Upper lobe of left lung (tissue), 6 donors: ENCODE measurements at regions not wholly inside any gene's neighbourhood (a gene's known extent, or its start where the extent isn't known, plus 50 kb on each side); places are given as distances from the start of the nearest gene placed in this dataset.
"Not testable (repeated sequence)": the region's sequence is repeated elsewhere in the genome, so short reads cannot be mapped to it uniquely, and the experiment has no call there.

Source experiments
- ATAC-seq, 2 donors: fragments of 200-7000 bp; cut with Tn5 transposase; one replicate each; pipeline ENCODE4 v1.9.1; 2022; ENCODE audit warnings: mild to moderate bottlenecking in 2 of 2, moderate library complexity in 2 of 2; ENCODE audit not compliant: low FRiP score in 2 of 2
- DNase-seq, 2 donors: peaks; one replicate each; pipeline ENCODE4 v3.0.0-alpha.2; 2019 to 2020
- H3K27ac ChIP-seq, 4 donors: fragments of 200-600 bp; sonication (generic); one replicate each; pipeline ENCODE4 v1.5.1; 2016 to 2019
- H3K27me3 ChIP-seq, 4 donors: fragments of 200-600 bp; sonication (generic); one replicate each; pipeline ENCODE4 v1.5.1; 2017 to 2019
- H3K36me3 ChIP-seq, 4 donors: fragments of 200-600 bp; sonication (generic); one replicate each; pipeline ENCODE4 v1.5.1; 2016 to 2019
- H3K4me1 ChIP-seq, 4 donors: fragments of 200-600 bp; sonication (generic); one replicate each; pipeline ENCODE4 v1.5.1; 2018 to 2019
- H3K4me3 ChIP-seq, 4 donors: fragments of 200-600 bp; sonication (generic); one replicate each; pipeline ENCODE4 v1.5.1; 2017 to 2019; ENCODE audit warnings: mild to moderate bottlenecking in 2 of 4, moderate library complexity in 1 of 4
- H3K9me3 ChIP-seq, 4 donors: fragments of 200-600 bp; sonication (generic); one replicate each; pipeline ENCODE4 v1.5.1; 2018 to 2019
- EP300 ChIP-seq, 4 donors: sonication (generic); formaldehyde crosslinking; IDR thresholded peaks; one replicate each; pipeline ENCODE4 v1.5.1; 2017; ENCODE audit warnings: antibody characterized with exemption in 4 of 4, control low read depth in 2 of 4
- POLR2A ChIP-seq, 4 donors: fragments of 450-650 bp; IDR thresholded peaks; one replicate each; pipeline ENCODE4 v1.5.1; 2016 to 2017; ENCODE audit warnings: antibody characterized with exemption in 4 of 4, mild to moderate bottlenecking in 2 of 4
- POLR2AphosphoS5 ChIP-seq, 2 donors: sonication (generic); formaldehyde crosslinking; IDR thresholded peaks; one replicate each; pipeline ENCODE4 v1.5.1; 2017; ENCODE audit warnings: antibody characterized with exemption in 2 of 2
- WGBS, 2 donors: methylation state at CpG; one replicate each; pipeline ENCODE4 v1.1.5; 2017 to 2018; 5-methylcytosine and 5-hydroxymethylcytosine counted together
- TF ChIP-seq, protein P1 (sequence below), 6 experiments: fragments of 450-650 bp in 4 of 6; fragments of 200-600 bp in 2 of 6; sonication (generic) in 2 of 6; IDR thresholded peaks; one replicate each; pipeline ENCODE4 v1.5.1; 2016 to 2019; ENCODE audit warnings: antibody characterized with exemption in 6 of 6
- donor health status: DM: no; HTN: no; CAD: no; lungs with moderate emphysema.
- donor health status: DM: no; HTN: yes; CAD: no; lungs with severe emphysema.

DNA sequence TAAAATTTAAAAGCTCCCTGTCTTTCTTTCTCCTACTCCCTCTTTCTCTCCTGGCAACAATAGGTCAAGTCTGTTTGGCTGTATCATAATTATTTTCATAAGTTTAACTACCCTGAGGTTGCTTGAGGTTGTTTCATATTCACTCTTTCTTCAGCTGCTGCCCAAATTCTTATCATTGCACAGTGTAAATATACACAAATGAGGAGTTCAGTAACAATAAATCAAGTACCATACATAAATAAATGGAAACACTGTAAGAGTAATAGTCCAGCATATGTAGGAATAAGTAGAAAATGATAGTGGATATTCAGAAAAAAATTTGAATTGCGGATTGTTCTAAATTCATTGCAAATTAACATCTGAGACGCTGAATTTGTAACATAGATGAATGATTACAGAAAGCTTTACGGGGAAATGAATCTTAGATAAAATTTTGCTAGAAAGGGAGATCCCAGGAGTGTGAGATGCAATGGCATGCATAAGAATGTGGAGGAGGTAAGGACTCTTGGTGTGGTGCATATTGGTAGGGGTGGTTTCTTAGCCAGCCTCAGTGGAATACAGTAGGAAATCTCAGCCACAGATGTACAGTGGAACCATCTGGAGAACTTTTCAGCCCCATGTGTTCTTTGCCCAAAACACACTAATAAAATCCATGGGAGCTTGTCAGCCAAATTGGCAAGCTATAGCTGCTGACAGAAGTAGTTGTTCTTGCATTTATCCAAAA is 480.7 kb downstream of the HTR1B start:
- ATAC-seq (no peak), DNase-seq (no peak)
- Histone ChIP-seq H3K4me1 (no peaks in the 10 kb centered on the region), H3K4me3 (no peak overlapping the region), H3K9me3 (no peaks in the 10 kb centered on the region), H3K27me3 (no peaks in the 10 kb centered on the region), H3K36me3 (no peaks in the 10 kb centered on the region), H3K27ac (no peak overlapping the region)
- 85 to 90% methylated on average over 3 of the region's 3 CpGs for WGBS, 2 donors
- no peak for TF ChIP-seq POLR2AphosphoS5 (IDR thresholded peaks at IDR 0.05)
- TF ChIP-seq EP300 (IDR thresholded peaks at IDR 0.05) = no peak
- TF ChIP-seq, protein P1, sequence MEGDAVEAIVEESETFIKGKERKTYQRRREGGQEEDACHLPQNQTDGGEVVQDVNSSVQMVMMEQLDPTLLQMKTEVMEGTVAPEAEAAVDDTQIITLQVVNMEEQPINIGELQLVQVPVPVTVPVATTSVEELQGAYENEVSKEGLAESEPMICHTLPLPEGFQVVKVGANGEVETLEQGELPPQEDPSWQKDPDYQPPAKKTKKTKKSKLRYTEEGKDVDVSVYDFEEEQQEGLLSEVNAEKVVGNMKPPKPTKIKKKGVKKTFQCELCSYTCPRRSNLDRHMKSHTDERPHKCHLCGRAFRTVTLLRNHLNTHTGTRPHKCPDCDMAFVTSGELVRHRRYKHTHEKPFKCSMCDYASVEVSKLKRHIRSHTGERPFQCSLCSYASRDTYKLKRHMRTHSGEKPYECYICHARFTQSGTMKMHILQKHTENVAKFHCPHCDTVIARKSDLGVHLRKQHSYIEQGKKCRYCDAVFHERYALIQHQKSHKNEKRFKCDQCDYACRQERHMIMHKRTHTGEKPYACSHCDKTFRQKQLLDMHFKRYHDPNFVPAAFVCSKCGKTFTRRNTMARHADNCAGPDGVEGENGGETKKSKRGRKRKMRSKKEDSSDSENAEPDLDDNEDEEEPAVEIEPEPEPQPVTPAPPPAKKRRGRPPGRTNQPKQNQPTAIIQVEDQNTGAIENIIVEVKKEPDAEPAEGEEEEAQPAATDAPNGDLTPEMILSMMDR (IDR thresholded peaks at IDR 0.05) = no peak
- no peak for TF ChIP-seq POLR2A (IDR thresholded peaks at IDR 0.05)

DNA sequence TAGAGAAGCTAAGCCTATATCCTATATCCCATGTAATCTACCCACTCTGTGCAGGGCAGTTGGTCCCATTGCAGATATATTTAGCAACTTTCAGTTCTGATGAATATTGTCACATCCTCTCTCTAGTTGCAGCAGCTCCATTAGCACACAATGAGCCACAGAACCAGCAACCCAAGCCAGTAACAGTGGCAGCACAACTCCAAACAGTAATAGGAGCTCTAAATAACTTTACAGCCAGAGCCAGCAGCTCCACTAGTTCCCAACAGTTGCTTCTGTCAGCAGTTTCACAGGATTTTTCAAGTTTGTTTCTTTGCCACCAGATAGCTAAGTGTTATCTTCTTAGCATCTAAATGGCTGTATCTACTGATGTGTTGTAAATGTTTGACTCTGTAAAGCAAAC is 490.8 kb downstream of the HTR1B start:
- ATAC-seq (no peak), DNase-seq (no peak)

DNA sequence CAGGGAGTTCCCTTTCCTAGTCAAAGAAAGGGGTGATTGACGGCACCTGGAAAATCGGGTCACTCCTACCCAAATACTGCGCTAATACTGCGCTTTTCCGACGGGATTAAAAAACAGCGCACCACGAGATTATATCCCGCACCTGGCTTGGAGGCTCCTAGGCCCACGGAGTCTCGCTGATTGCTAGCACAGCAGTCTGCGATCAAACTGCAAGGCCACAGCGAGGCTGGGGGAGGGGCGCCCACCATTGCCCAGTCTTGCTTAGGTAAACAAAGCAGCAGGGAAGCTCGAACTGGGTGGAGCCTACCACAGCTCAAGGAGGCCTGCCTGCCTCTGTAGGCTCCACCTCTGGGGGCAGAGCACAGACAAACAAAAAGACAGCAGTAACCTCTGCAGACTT is 504.1 kb downstream of the HTR1B start:
- not testable (repeated sequence) for H3K36me3 ChIP-seq, H3K4me1 ChIP-seq, H3K9me3 ChIP-seq, H3K4me3 ChIP-seq, H3K27me3 ChIP-seq, H3K27ac ChIP-seq, ATAC-seq
- DNase-seq = peak in 1 of 2 donors; percentile 34
- WGBS, 2 donors = 88% methylated on average over 15 of the region's 15 CpGs

More for the DNA sequence above, 490.8 kb downstream of the HTR1B start:
- no peak for TF ChIP-seq POLR2A (IDR thresholded peaks at IDR 0.05)
- no peak overlapping the region for H3K4me3 ChIP-seq
- H3K27me3 ChIP-seq = no peaks in the 10 kb centered on the region
- H3K4me1 ChIP-seq = no peaks in the 10 kb centered on the region
- no peak overlapping the region for H3K27ac ChIP-seq
- no peaks in the 10 kb centered on the region for H3K36me3 ChIP-seq
- H3K9me3 ChIP-seq = no peaks in the 10 kb centered on the region

DNA sequence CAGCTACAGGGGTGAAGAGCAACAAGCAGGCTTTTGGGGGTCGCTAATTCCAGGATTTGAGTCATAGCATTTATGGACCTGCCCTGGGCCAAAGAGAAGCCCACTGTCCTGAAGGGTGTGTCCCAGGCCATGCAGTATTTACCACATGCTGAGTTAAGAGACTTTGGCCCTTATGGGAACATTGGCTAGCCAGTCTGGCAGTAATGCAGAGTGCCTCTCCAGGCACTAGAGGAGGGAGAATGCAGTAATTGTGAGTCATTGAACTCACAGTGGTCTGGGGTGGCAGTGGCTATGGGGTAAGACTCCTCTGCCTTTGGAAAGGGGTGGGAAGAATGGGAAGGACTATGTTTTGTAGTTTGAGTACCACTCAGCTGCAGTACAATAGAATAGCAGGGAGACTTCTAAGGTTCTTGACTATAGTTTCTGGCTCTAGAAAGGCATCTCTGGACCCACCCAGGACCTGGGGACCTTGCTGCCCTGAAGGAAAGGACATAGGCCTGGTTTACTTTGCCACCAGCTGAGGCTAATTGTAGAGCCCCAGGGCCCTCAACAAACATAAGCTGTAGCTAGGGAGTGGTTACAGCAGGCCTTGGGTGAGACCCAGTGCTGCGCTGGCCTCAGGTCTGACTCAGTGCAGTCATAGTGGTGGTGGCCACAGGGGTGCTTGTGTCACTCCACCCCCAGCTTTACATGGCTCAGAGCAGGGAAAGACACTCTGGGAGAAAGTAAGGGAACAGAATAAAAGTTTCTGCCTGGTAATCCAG is 520.9 kb downstream of the HTR1B start:
- no peaks in the 10 kb centered on the region for H3K4me1 ChIP-seq
- 82 to 100% methylated on average over 2 of the region's 2 CpGs for WGBS, 2 donors
- no peak for DNase-seq
- peaks cover 0 to 13% (median 0%) of the 10 kb centered on the region in 4 donors for H3K9me3 ChIP-seq
- no peaks in the 10 kb centered on the region for H3K36me3 ChIP-seq
- no peaks in the 10 kb centered on the region for H3K27me3 ChIP-seq
- no peak overlapping the region for H3K4me3 ChIP-seq
- TF ChIP-seq, protein P1 (IDR thresholded peaks at IDR 0.05) = no peak
- TF ChIP-seq POLR2A (IDR thresholded peaks at IDR 0.05) = no peak
- no peak for TF ChIP-seq EP300 (IDR thresholded peaks at IDR 0.05)
- no peak for TF ChIP-seq POLR2AphosphoS5 (IDR thresholded peaks at IDR 0.05)
- no peak for ATAC-seq
- H3K27ac ChIP-seq = no peak overlapping the region

DNA sequence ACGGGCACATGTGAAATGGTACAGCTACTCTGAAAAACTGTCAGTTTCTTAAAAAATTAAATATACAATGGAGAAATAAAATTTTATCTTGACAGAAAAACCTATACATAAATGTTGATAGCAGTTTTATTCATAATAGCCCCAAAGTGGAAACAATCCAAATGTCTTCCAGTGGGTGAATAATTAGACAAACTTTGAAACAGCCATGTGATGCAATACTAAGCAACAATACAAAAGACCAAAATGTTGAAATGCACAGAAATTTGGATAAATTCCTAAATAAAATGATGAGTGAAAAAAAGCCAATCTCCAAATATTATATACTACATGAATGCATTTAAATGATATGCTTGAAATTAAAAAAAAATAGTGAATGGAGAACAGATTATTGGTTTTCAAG is 523.1 kb downstream of the HTR1B start:
- no peaks in the 10 kb centered on the region for H3K4me1 ChIP-seq
- H3K4me3 ChIP-seq = no peak overlapping the region
- ATAC-seq (no peak), DNase-seq (no peak)
- TF ChIP-seq EP300 (IDR thresholded peaks at IDR 0.05) = no peak
- no peak for TF ChIP-seq POLR2A (IDR thresholded peaks at IDR 0.05)
- TF ChIP-seq POLR2AphosphoS5 (IDR thresholded peaks at IDR 0.05) = no peak
- TF ChIP-seq, protein P1 (IDR thresholded peaks at IDR 0.05) = no peak
- WGBS, 2 donors = 80 to 84% methylated on average over 1 of the region's 1 CpG
- H3K27me3 ChIP-seq = no peaks in the 10 kb centered on the region
- no peak overlapping the region for H3K27ac ChIP-seq
- peaks cover 0 to 13% (median 0%) of the 10 kb centered on the region in 4 donors for H3K9me3 ChIP-seq
- no peaks in the 10 kb centered on the region for H3K36me3 ChIP-seq
